GM19463 (cell line): ENCODE measurements at regions not wholly inside any gene's neighbourhood (a gene's known extent, or its start where the extent isn't known, plus 50 kb on each side); places are given as distances from the start of the nearest gene placed in this dataset.

Source experiments
- ATAC-seq: cut with Tn5 transposase; IDR thresholded peaks from one replicate; pipeline ENCODE4 v1.9.1; 2021; ENCODE audit warnings: mild to moderate bottlenecking, moderate library complexity; ENCODE audit not compliant: unreplicated experiment

GRCh38 chr6:79777713-79778579, 146.8 kb downstream of the SH3BGRL2 start:
- ATAC-seq: peak; percentile 85

GRCh38 chr6:79776076-79776475, 144.9 kb downstream of the SH3BGRL2 start:
- ATAC-seq: no peak

- no peak for ATAC-seq
These were observed 144.1 kb downstream of the SH3BGRL2 start for GRCh38 chr6:79775222-79775621.

GRCh38 chr6:79764747-79765146, 133.6 kb downstream of the SH3BGRL2 start:
- no peak for ATAC-seq

GRCh38 chr6:79763301-79763700, 132.2 kb downstream of the SH3BGRL2 start:
- no peak for ATAC-seq

GRCh38 chr6:79762370-79762769, 131.2 kb downstream of the SH3BGRL2 start:
- no peak for ATAC-seq

- no peak for ATAC-seq
These were observed 125.4 kb downstream of the SH3BGRL2 start for GRCh38 chr6:79756496-79756895.

- no peak for ATAC-seq
These were observed 124.8 kb downstream of the SH3BGRL2 start for GRCh38 chr6:79755967-79756366.
